RWPE1 (cell line): ENCODE measurements at regions not wholly inside any gene's neighbourhood (a gene's known extent, or its start where the extent isn't known, plus 50 kb on each side); places are given as distances from the start of the nearest gene placed in this dataset.
A peak's percentile ranks its signal among the peaks of the same experiment; 100 is the strongest.

ENCODE experiments used
- CTCF ChIA-PET: fragments of 350-600 bp; sonication (Branson Sonifier 250); formaldehyde crosslinking; extraction: SDS; loops from one replicate; lab custom pipeline; 2021; lab: Yijun Ruan, JAX
- POLR2A ChIA-PET: fragments of 400-600 bp; formaldehyde crosslinking; extraction: SDS; loops from one replicate; lab custom pipeline; 2020; ENCODE audit warnings: antibody characterized with exemption; ENCODE audit not compliant: low non-redundant PET; lab: Yijun Ruan, JAX
- DNase-seq: peaks from one replicate; pipeline ENCODE4 v3.0.0; 2012; ENCODE audit warnings: low spot score
- H3K27ac ChIP-seq: fragments of 450-650 bp; 2 replicates; pipeline ENCODE4 v1.5.1; 2017
- TF ChIP-seq, protein P1 (sequence below): fragments of 450-650 bp; conservative IDR thresholded peaks from 2 replicates; pipeline ENCODE4 v1.5.1; 2017; ENCODE audit warnings: low read depth, mild to moderate bottlenecking

DNA sequence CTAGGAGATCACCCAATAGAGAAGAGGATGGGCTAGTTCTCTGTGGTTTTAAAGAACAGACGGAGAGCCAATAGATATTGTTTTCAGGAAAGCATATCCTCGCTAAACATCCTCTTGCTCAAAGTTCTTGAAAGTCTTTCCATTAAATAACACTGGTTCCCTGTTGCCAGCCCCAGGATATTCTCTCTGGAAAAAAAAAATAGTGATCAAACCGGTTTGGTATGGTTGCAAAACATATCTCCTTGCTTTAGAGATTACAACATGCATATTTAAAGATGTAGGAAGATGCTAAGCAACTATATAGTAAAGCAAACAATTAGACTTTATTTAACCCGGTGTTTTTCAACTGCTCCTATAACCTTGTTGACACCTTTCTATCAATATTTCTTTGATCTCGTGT lies 211.4 kb downstream of the CMPK2 start:
- H3K27ac ChIP-seq, result no peak overlapping the region
- CTCF ChIA-PET, result no interaction called here
- TF ChIP-seq, protein P1, sequence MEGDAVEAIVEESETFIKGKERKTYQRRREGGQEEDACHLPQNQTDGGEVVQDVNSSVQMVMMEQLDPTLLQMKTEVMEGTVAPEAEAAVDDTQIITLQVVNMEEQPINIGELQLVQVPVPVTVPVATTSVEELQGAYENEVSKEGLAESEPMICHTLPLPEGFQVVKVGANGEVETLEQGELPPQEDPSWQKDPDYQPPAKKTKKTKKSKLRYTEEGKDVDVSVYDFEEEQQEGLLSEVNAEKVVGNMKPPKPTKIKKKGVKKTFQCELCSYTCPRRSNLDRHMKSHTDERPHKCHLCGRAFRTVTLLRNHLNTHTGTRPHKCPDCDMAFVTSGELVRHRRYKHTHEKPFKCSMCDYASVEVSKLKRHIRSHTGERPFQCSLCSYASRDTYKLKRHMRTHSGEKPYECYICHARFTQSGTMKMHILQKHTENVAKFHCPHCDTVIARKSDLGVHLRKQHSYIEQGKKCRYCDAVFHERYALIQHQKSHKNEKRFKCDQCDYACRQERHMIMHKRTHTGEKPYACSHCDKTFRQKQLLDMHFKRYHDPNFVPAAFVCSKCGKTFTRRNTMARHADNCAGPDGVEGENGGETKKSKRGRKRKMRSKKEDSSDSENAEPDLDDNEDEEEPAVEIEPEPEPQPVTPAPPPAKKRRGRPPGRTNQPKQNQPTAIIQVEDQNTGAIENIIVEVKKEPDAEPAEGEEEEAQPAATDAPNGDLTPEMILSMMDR, result no peak
- POLR2A ChIA-PET, result no interaction called here
- peak; percentile 1 for DNase-seq

DNA sequence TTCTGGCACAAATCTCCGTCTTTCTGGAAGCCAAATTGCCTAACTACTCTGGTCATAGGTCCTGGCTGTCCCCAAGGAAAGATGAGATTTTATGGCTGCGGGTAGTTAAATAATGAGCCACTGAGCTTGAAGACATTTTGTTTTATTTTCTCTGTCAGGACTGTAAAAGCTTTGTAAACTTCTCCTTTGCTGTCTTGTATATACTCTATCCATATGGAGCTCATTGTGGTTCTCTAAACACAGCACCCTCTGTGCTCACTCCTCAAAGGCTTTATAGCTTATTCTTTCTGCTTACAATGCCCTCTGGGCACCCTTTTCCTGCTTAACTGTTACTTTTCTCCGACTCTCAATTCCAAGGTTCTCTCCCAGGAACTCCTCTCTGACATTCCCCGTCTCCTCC lies 209.1 kb downstream of the CMPK2 start:
- ChIA-PET CTCF (no interaction called here), POLR2A (no interaction called here)
- DNase-seq, result no peak
- TF ChIP-seq, protein P1, result no peak
- no peak overlapping the region for H3K27ac ChIP-seq

GRCh38 chr2:6657136-6657535 lies 208.6 kb downstream of the CMPK2 start:
- CTCF ChIA-PET, result no interaction called here
- POLR2A ChIA-PET, result no interaction called here
- no peak overlapping the region for H3K27ac ChIP-seq
- TF ChIP-seq, protein P1, result no peak
- DNase-seq, result no peak

DNA sequence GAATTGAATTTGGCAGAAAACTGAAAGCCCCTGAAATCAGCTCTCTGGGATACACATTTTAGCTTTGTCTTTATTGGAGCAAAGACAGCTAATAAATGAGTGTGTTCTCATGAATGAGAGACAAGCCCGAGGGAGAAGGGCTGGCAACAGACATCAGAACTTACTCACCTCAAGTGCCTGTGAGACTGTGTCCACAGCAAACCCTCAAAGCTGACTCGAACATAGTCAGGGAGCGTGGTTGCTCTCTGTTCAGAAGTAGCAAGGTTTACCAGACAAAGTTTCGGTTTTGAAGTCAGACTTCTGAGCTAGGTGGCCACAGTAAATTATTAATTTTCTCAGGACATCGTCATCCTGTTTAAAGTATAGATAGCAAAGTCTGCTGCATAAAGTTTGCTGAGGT lies 207.9 kb downstream of the CMPK2 start:
- no peak for DNase-seq
- no peak overlapping the region for H3K27ac ChIP-seq
- TF ChIP-seq, protein P1, result no peak
- ChIA-PET POLR2A (no interaction called here), CTCF (no interaction called here)

DNA sequence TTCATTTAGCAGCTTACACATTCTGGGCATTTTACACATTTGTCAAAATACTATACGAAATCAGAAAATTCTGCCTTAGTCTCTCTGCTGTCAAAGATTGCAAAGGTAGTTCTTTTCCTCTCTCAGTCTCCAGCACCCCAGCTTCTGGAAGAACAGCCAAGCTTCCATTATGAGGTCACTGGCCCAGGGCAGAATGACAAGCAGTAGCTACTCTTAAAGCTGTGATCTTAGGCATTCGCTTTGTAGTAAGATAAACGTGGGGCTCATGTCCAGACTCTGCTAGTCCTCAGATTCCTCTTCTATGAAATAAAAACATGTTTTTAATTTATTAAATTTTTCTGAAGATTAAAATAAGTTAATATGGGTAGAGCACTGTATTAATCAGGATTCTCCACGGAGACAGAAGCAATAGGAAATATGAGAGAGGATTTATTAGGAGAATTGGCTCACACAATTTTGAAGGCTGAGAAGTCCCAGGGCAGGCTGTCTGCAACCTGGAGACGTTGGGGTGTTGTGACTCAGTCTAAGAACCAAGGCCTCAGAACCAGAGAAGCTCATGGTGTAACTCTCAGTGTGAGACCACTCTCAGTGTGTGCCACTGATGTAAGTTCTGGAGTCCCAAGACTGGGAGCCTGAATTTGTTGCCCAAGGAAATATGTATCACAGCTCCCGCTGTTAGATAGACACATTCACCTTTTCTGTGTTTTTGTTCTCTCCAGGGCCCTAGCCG lies 201.2 kb downstream of the CMPK2 start:
- POLR2A ChIA-PET, result no interaction called here
- no peak overlapping the region for H3K27ac ChIP-seq
- CTCF ChIA-PET, result interaction anchor here (0.6 kb wide), 1 partner anchor 764 kb away, joined by 3 read pairs; no protein-coding TSS in a partner anchor
- TF ChIP-seq, protein P1, result no peak
- no peak for DNase-seq

DNA sequence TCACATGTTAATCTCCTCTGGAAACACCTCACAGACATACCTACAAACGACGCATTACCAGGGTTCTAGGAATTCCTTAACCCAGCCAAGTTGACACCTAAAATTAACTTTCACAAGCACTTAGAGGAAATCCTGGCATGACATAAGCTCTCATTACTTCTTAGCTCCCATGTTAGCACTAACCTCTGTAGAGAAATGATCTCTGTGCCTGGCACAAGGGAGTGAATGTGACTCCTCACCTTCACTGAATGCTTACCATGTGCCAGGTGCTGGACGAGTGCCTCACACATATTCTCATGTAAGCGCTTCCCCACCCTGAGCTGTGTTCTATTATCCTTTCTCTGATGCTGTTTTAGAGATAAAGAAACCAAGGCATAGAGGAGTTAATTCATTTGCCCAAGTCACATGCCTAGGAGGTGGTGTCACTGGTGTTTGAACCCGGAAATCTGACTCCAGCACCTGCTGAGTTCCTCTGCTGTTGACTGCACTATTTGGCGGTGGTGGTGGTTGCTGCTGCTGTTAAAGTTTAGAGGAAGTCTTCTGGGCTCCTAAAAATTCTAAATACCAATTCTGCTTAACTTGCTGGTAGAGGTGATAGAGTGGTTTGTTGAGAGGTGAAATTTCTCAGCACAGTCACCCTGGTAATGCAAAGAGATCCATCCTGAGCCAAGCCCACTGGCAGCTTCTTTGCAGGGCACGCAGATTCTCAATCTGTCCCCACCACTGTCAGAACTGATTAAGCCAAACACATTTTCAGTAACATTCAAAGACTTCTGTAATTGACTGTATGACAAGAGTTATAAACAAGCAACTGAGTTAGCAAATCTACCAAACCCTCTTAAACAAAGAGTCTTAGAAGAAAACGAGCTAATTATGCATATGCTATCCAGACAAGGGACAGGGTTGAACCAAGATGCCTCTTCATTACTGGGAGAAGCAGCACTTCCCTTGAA lies 200.3 kb downstream of the CMPK2 start:
- H3K27ac ChIP-seq, result no peak overlapping the region
- DNase-seq, result no peak
- TF ChIP-seq, protein P1, result no peak
- POLR2A ChIA-PET, result no interaction called here
- CTCF ChIA-PET, result interaction anchor here (0.6 kb wide), 1 partner anchor 765 kb away, joined by 3 read pairs; no protein-coding TSS in a partner anchor
